ENCODE measurements at regions not wholly inside any gene's neighbourhood (a gene's known extent, or its start where the extent isn't known, plus 50 kb on each side); places are given as distances from the start of the nearest gene placed in this dataset.

GRCh38 chr5:103467831-103468230 lies 94.8 kb downstream of the NUDT12 start:
- TF ChIP-seq BCL11A (IDR thresholded peaks at IDR 0.05; ENCODE audit: low read depth in 2 of 2, low read length in 2 of 2), result no peak
- no peak for TF ChIP-seq CHD2 (IDR thresholded peaks at IDR 0.05; ENCODE audit: low read length)
- TF ChIP-seq TBP (IDR thresholded peaks at IDR 0.05; ENCODE audit: low read depth, low read length), result no peak
- TF ChIP-seq TEAD4 (IDR thresholded peaks at IDR 0.05; ENCODE audit: low read depth, low read length), result no peak
- TF ChIP-seq NANOG (IDR thresholded peaks at IDR 0.05; ENCODE audit: insufficient read depth, low read depth, low read length, poor library complexity, severe bottlenecking), result no peak
- TF ChIP-seq MAX (IDR thresholded peaks at IDR 0.05), result no peak
- TF ChIP-seq POLR2AphosphoS5 (IDR thresholded peaks at IDR 0.05; ENCODE audit: low read depth, low read length), result no peak
- TF ChIP-seq KDM5A (IDR thresholded peaks at IDR 0.05; ENCODE audit: low read length), result no peak
- TF ChIP-seq EZH2 (IDR thresholded peaks at IDR 0.05; ENCODE audit: low read depth, low read length, severe bottlenecking), result no peak
- TF ChIP-seq HDAC2 (IDR thresholded peaks at IDR 0.05; ENCODE audit: borderline replicate concordance in 1 of 2, low read depth in 2 of 2, low read length in 2 of 2), result no peak
- FAIRE-seq, result no peak
- H2BK120ac ChIP-seq (replicated peaks; ENCODE audit: low read depth, low read length), result no peak overlapping the region
- DNase-seq (ENCODE audit: low read depth in 1 of 2, low spot score in 2 of 2), result no peak
- H3K4me1 ChIP-seq (replicated peaks in 1 of 4; ENCODE audit: control insufficient read depth in 3 of 4, insufficient read depth in 4 of 4, low read length in 3 of 4), result no peaks in the 10 kb centered on the region
- H2BK5ac ChIP-seq (ENCODE audit: low read depth, low read length), result no peak overlapping the region
- H3K79me1 ChIP-seq (ENCODE audit: low read depth, low read length), result no peaks in the 10 kb centered on the region
- H3K9ac ChIP-seq (replicated peaks in 1 of 4; ENCODE audit: extremely low read depth in 1 of 4, low read depth in 3 of 4, low read length in 3 of 4), result no peak overlapping the region
- H3K4me3 ChIP-seq (ENCODE audit: extremely low read depth in 1 of 4, insufficient read depth in 2 of 4, low read depth in 3 of 4, low read length in 4 of 4), result no peak overlapping the region
- H2AK5ac ChIP-seq (ENCODE audit: low read depth, low read length), result no peak overlapping the region
- H2BK20ac ChIP-seq (ENCODE audit: low read length), result no peak overlapping the region
- no peak overlapping the region for H3K18ac ChIP-seq (ENCODE audit: extremely low read depth, low read length)
- H3K14ac ChIP-seq (ENCODE audit: insufficient read length), result no peak overlapping the region
- H4K91ac ChIP-seq (replicated peaks; ENCODE audit: insufficient read length, low read length), result no peak overlapping the region
- no peaks in the 10 kb centered on the region for H3K9me3 ChIP-seq (ENCODE audit: insufficient read depth in 2 of 2, low read depth in 1 of 2, low read length in 1 of 2)
- no peaks in the 10 kb centered on the region for H3K27me3 ChIP-seq (replicated peaks in 1 of 4; ENCODE audit: control insufficient read depth in 3 of 4, extremely low read depth in 1 of 4, insufficient read depth in 3 of 4, low read length in 3 of 4)
- no peak overlapping the region for H2BK15ac ChIP-seq (ENCODE audit: low read length)
- 82% methylated on average over 3 of the region's 3 CpGs; no CpG with 5 or more reads in 1 of the 2 experiments for WGBS, 2 experiments (ENCODE audit: extremely low coverage in 1 of 2, insufficient coverage in 1 of 2, insufficient read length in 1 of 2, insufficient replicate concordance in 2 of 2, low coverage in 1 of 2, low lambda C conversion rate in 2 of 2, missing lambda C conversion rate in 1 of 2)
- H3K23ac ChIP-seq (ENCODE audit: insufficient read length), result no peak overlapping the region
- no peak overlapping the region for H3K56ac ChIP-seq (replicated peaks; ENCODE audit: insufficient read length, low read depth, low read length)
- H3K27ac ChIP-seq (ENCODE audit: low read depth, low read length), result no peak overlapping the region
- no peak overlapping the region for H4K8ac ChIP-seq (ENCODE audit: extremely low read depth, insufficient read depth, low read length)
- no peak overlapping the region for H3K4ac ChIP-seq (replicated peaks; ENCODE audit: insufficient read length, low read depth, low read length)
- H3K4me2 ChIP-seq (ENCODE audit: insufficient read depth in 1 of 2, low read depth in 2 of 2, low read length in 2 of 2), result no peak overlapping the region
- H3K79me2 ChIP-seq (ENCODE audit: control insufficient read depth in 1 of 2, insufficient read depth in 2 of 2, low read length in 2 of 2), result no peaks in the 10 kb centered on the region
- no peaks in the 10 kb centered on the region for H3K36me3 ChIP-seq (ENCODE audit: control insufficient read depth in 2 of 4, insufficient read depth in 4 of 4, low read length in 3 of 4)
- no peak overlapping the region for H2BK12ac ChIP-seq (ENCODE audit: low read depth, low read length)
- ChIA-PET CTCF (ENCODE audit: partially characterized antibody) (interaction anchor here (0.8 to 1.5 kb wide), 2 partner anchors 130 to 235 kb away, joined by 3 read pairs; no protein-coding TSS in a partner anchor), POLR2A (ENCODE audit: partially characterized antibody) (no interaction called here)
- H2AFZ ChIP-seq (ENCODE audit: low read length), result no peak overlapping the region
- H4K20me1 ChIP-seq (replicated peaks in 1 of 2; ENCODE audit: control insufficient read depth in 1 of 2, insufficient read depth in 2 of 2, low read length in 2 of 2), result no peaks in the 10 kb centered on the region
- H3K23me2 ChIP-seq (ENCODE audit: low read depth, low read length), result no peaks in the 10 kb centered on the region; the same call in 1 of the 2 replicates
- H4K5ac ChIP-seq (ENCODE audit: insufficient read length, low read depth, low read length), result no peak overlapping the region
